BLaER1 (cell line): ENCODE measurements at regions not wholly inside any gene's neighbourhood (a gene's known extent, or its start where the extent isn't known, plus 50 kb on each side); places are given as distances from the start of the nearest gene placed in this dataset.

Experiments used
- H3K27ac ChIP-seq: shearing (Covaris generic); formaldehyde crosslinking; 2 replicates; pipeline ENCODE4 v1.8.1; 2022
- H3K27me3 ChIP-seq: shearing (Covaris generic); formaldehyde crosslinking; 2 replicates; pipeline ENCODE4 v1.8.1; 2022
- H3K36me3 ChIP-seq: shearing (Covaris generic); formaldehyde crosslinking; 2 replicates; pipeline ENCODE4 v1.8.1; 2022
- H3K4me1 ChIP-seq: shearing (Covaris generic); formaldehyde crosslinking; 2 replicates; pipeline ENCODE4 v1.8.1; 2022
- H3K4me2 ChIP-seq: shearing (Covaris generic); formaldehyde crosslinking; 2 replicates; pipeline ENCODE4 v1.8.1; 2022
- H3K4me3 ChIP-seq: shearing (Covaris generic); formaldehyde crosslinking; 2 replicates; pipeline ENCODE4 v1.8.1; 2022
- H3K9ac ChIP-seq: shearing (Covaris generic); formaldehyde crosslinking; 2 replicates; pipeline ENCODE4 v1.8.1; 2022
- H3K9me3 ChIP-seq: shearing (Covaris generic); formaldehyde crosslinking; 2 replicates; pipeline ENCODE4 v1.8.1; 2022
- H4K20me1 ChIP-seq: shearing (Covaris generic); formaldehyde crosslinking; 2 replicates; pipeline ENCODE4 v1.8.1; 2022
- Cebpa-rat ChIP-seq: shearing (Covaris generic); IDR thresholded peaks from 2 replicates; pipeline ENCODE4 v1.8.1; 2022

- H4K20me1 ChIP-seq, result no peaks in the 10 kb centered on the region
- H3K27me3 ChIP-seq, result no peaks in the 10 kb centered on the region
- no peak overlapping the region for H3K27ac ChIP-seq
- H3K9me3 ChIP-seq, result no peaks in the 10 kb centered on the region
- H3K4me2 ChIP-seq, result no peak overlapping the region
- H3K4me3 ChIP-seq, result no peak overlapping the region
- H3K9ac ChIP-seq, result no peak overlapping the region
- no peaks in the 10 kb centered on the region for H3K4me1 ChIP-seq
- TF ChIP-seq Cebpa-rat, result no peak
- H3K36me3 ChIP-seq, result no peaks in the 10 kb centered on the region
Measured at GRCh38 chr13:100822871-100823443, 148.4 kb upstream of the TMTC4 start.

GRCh38 chr13:100818711-100819110 lies 144.1 kb upstream of the TMTC4 start:
- no peaks in the 10 kb centered on the region for H3K9me3 ChIP-seq
- H3K4me1 ChIP-seq, result no peaks in the 10 kb centered on the region
- H3K9ac ChIP-seq, result no peak overlapping the region
- no peak overlapping the region for H3K27ac ChIP-seq
- no peak for TF ChIP-seq Cebpa-rat
- H3K36me3 ChIP-seq, result no peaks in the 10 kb centered on the region
- H3K4me3 ChIP-seq, result no peak overlapping the region
- no peaks in the 10 kb centered on the region for H3K27me3 ChIP-seq
- H3K4me2 ChIP-seq, result no peak overlapping the region
- H4K20me1 ChIP-seq, result no peaks in the 10 kb centered on the region

GRCh38 chr13:100817928-100818327 lies 143.3 kb upstream of the TMTC4 start:
- H3K4me2 ChIP-seq, result no peak overlapping the region
- H3K27ac ChIP-seq, result no peak overlapping the region
- no peaks in the 10 kb centered on the region for H3K36me3 ChIP-seq
- H3K9ac ChIP-seq, result no peak overlapping the region
- no peak overlapping the region for H3K4me3 ChIP-seq
- H4K20me1 ChIP-seq, result no peaks in the 10 kb centered on the region
- no peaks in the 10 kb centered on the region for H3K4me1 ChIP-seq
- TF ChIP-seq Cebpa-rat, result no peak
- H3K27me3 ChIP-seq, result no peaks in the 10 kb centered on the region
- no peaks in the 10 kb centered on the region for H3K9me3 ChIP-seq

GRCh38 chr13:100815476-100816046 lies 141.0 kb upstream of the TMTC4 start:
- Histone ChIP-seq H4K20me1 (no peaks in the 10 kb centered on the region), H3K36me3 (no peaks in the 10 kb centered on the region), H3K27me3 (no peaks in the 10 kb centered on the region), H3K4me3 (no peak overlapping the region), H3K9me3 (no peaks in the 10 kb centered on the region), H3K4me1 (no peaks in the 10 kb centered on the region), H3K27ac (no peak overlapping the region), H3K9ac (no peak overlapping the region), H3K4me2 (no peak overlapping the region)
- no peak for TF ChIP-seq Cebpa-rat

- no peaks in the 10 kb centered on the region for H3K4me1 ChIP-seq
- no peak overlapping the region for H3K4me3 ChIP-seq
- no peak overlapping the region for H3K4me2 ChIP-seq
- no peak for TF ChIP-seq Cebpa-rat
- H3K9ac ChIP-seq, result no peak overlapping the region
- H3K27me3 ChIP-seq, result no peaks in the 10 kb centered on the region
- H3K27ac ChIP-seq, result no peak overlapping the region
- no peaks in the 10 kb centered on the region for H4K20me1 ChIP-seq
- no peaks in the 10 kb centered on the region for H3K36me3 ChIP-seq
- no peaks in the 10 kb centered on the region for H3K9me3 ChIP-seq
Measured at GRCh38 chr13:100812982-100813584, 138.5 kb upstream of the TMTC4 start.

GRCh38 chr13:100811928-100812327 lies 137.3 kb upstream of the TMTC4 start:
- Histone ChIP-seq H4K20me1 (no peaks in the 10 kb centered on the region), H3K4me3 (no peak overlapping the region), H3K27me3 (no peaks in the 10 kb centered on the region)

GRCh38 chr13:100811024-100811865 lies 136.7 kb upstream of the TMTC4 start:
- H3K9me3 ChIP-seq, result no peaks in the 10 kb centered on the region
- no peaks in the 10 kb centered on the region for H3K4me1 ChIP-seq
- TF ChIP-seq Cebpa-rat, result no peak
- no peak overlapping the region for H3K4me2 ChIP-seq
- H3K4me3 ChIP-seq, result no peak overlapping the region
- H3K27ac ChIP-seq, result no peak overlapping the region
- H4K20me1 ChIP-seq, result no peaks in the 10 kb centered on the region
- H3K9ac ChIP-seq, result no peak overlapping the region
- H3K27me3 ChIP-seq, result no peaks in the 10 kb centered on the region
- no peaks in the 10 kb centered on the region for H3K36me3 ChIP-seq

More at GRCh38 chr13:100811928-100812327, 137.3 kb upstream of the TMTC4 start:
- Histone ChIP-seq H3K9me3 (no peaks in the 10 kb centered on the region), H3K27ac (no peak overlapping the region), H3K36me3 (no peaks in the 10 kb centered on the region), H3K4me2 (no peak overlapping the region), H3K9ac (no peak overlapping the region), H3K4me1 (no peaks in the 10 kb centered on the region)
- no peak for TF ChIP-seq Cebpa-rat

GRCh38 chr13:100810481-100810880 lies 135.9 kb upstream of the TMTC4 start:
- H3K9ac ChIP-seq, result no peak overlapping the region
- H3K36me3 ChIP-seq, result no peaks in the 10 kb centered on the region
- H4K20me1 ChIP-seq, result no peaks in the 10 kb centered on the region
- TF ChIP-seq Cebpa-rat, result no peak
- no peaks in the 10 kb centered on the region for H3K4me1 ChIP-seq
- H3K4me3 ChIP-seq, result no peak overlapping the region
- H3K4me2 ChIP-seq, result no peak overlapping the region
- no peaks in the 10 kb centered on the region for H3K27me3 ChIP-seq
- no peaks in the 10 kb centered on the region for H3K9me3 ChIP-seq
- H3K27ac ChIP-seq, result no peak overlapping the region

GRCh38 chr13:100809856-100810255 lies 135.3 kb upstream of the TMTC4 start:
- Histone ChIP-seq H3K9me3 (no peaks in the 10 kb centered on the region), H4K20me1 (no peaks in the 10 kb centered on the region), H3K4me1 (no peaks in the 10 kb centered on the region), H3K4me2 (no peak overlapping the region), H3K36me3 (no peaks in the 10 kb centered on the region), H3K4me3 (no peak overlapping the region), H3K27me3 (no peaks in the 10 kb centered on the region), H3K27ac (no peak overlapping the region), H3K9ac (no peak overlapping the region)
- no peak for TF ChIP-seq Cebpa-rat

GRCh38 chr13:100809129-100809390 lies 134.5 kb upstream of the TMTC4 start:
- Histone ChIP-seq H3K4me2 (no peak overlapping the region), H3K27me3 (no peaks in the 10 kb centered on the region), H3K9me3 (no peaks in the 10 kb centered on the region), H3K27ac (no peak overlapping the region), H4K20me1 (no peaks in the 10 kb centered on the region), H3K9ac (no peak overlapping the region), H3K4me1 (no peaks in the 10 kb centered on the region), H3K4me3 (no peak overlapping the region), H3K36me3 (no peaks in the 10 kb centered on the region)
- TF ChIP-seq Cebpa-rat, result no peak
